ENCODE measurements at regions not wholly inside any gene's neighbourhood (a gene's known extent, or its start where the extent isn't known, plus 50 kb on each side); places are given as distances from the start of the nearest gene placed in this dataset.

DNA sequence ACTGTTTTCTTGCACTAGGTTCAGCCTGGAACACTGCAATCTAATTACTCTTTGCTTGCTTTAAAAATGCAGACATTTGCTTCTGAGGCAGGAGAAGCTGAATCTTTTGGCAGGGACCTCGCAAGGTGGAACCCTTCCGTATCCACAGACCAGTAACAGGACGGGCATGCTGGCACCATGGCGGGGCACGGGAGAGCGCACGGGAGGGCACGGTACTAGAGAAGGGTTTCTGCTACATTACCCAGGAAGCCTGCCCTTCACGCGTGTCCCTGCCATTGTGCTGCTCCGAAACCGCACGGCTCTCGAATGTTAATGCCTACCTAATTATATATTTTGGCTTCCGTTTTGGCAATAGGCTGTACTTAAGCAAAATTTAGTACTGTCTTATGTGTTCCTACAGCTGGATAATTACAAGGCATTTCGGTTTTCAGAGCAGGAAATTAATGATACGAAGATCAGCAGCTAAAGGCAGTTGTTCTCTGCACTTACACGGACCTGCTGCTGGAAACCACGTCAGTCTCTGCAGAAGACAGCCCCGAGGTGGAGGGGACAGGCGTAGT is 430.4 kb downstream of the IRS2 start:
- H3K4me3 ChIP-seq (ENCODE audit: low read depth, low read length): no peak overlapping the region
- H3K36me3 ChIP-seq (ENCODE audit: control insufficient read depth in 2 of 2, insufficient read depth in 1 of 2, low read length in 2 of 2): no peaks in the 10 kb centered on the region
- H3K9me3 ChIP-seq (ENCODE audit: control insufficient read depth, insufficient read depth, low read depth, low read length): no peaks in the 10 kb centered on the region
- POLR2A ChIA-PET: no interaction called here
- no peaks in the 10 kb centered on the region for H3K4me1 ChIP-seq (ENCODE audit: control insufficient read depth, insufficient read depth, low read length)
- no peak overlapping the region for H3K27ac ChIP-seq (ENCODE audit: extremely low read depth, low read depth, low read length)
- TF ChIP-seq ZNF138 (tag by site-specific recombination; IDR thresholded peaks at IDR 0.05; ENCODE audit: borderline replicate concordance) (no peak), ZFP3 (tag by site-specific recombination; IDR thresholded peaks at IDR 0.05; ENCODE audit: low read depth) (no peak), MEIS1 (CRISPR knock-in tag; IDR thresholded peaks at IDR 0.05; ENCODE audit: borderline replicate concordance) (no peak), ZNF121 (tag by site-specific recombination; IDR thresholded peaks at IDR 0.05) (no peak), ZNF169 (tag by site-specific recombination; IDR thresholded peaks at IDR 0.05) (no peak), ZNF610 (tag by site-specific recombination; IDR thresholded peaks at IDR 0.05; ENCODE audit: borderline replicate concordance) (no peak), GFI1B (tag by site-specific recombination; IDR thresholded peaks at IDR 0.05) (no peak), ZNF777 (tag by site-specific recombination; IDR thresholded peaks at IDR 0.05; ENCODE audit: borderline replicate concordance) (no peak), ZNF248 (tag by site-specific recombination; IDR thresholded peaks at IDR 0.05) (no peak), ZNF394 (tag by site-specific recombination; IDR thresholded peaks at IDR 0.05; ENCODE audit: borderline replicate concordance) (no peak), ZNF521 (tag by site-specific recombination; IDR thresholded peaks at IDR 0.05) (no peak), ZNF184 (tag by site-specific recombination; IDR thresholded peaks at IDR 0.05) (no peak), ZNF274 (IDR thresholded peaks at IDR 0.05; ENCODE audit: low read length) (no peak), ZNF274 (tag by site-specific recombination; IDR thresholded peaks at IDR 0.05; ENCODE audit: borderline replicate concordance) (no peak), ZNF239 (tag by site-specific recombination; IDR thresholded peaks at IDR 0.05) (no peak)
- TF ChIP-seq, protein P1, sequence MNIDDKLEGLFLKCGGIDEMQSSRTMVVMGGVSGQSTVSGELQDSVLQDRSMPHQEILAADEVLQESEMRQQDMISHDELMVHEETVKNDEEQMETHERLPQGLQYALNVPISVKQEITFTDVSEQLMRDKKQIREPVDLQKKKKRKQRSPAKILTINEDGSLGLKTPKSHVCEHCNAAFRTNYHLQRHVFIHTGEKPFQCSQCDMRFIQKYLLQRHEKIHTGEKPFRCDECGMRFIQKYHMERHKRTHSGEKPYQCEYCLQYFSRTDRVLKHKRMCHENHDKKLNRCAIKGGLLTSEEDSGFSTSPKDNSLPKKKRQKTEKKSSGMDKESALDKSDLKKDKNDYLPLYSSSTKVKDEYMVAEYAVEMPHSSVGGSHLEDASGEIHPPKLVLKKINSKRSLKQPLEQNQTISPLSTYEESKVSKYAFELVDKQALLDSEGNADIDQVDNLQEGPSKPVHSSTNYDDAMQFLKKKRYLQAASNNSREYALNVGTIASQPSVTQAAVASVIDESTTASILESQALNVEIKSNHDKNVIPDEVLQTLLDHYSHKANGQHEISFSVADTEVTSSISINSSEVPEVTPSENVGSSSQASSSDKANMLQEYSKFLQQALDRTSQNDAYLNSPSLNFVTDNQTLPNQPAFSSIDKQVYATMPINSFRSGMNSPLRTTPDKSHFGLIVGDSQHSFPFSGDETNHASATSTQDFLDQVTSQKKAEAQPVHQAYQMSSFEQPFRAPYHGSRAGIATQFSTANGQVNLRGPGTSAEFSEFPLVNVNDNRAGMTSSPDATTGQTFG (tag by site-specific recombination; IDR thresholded peaks at IDR 0.05; ENCODE audit: borderline replicate concordance): no peak
- TF ChIP-seq, protein P2, sequence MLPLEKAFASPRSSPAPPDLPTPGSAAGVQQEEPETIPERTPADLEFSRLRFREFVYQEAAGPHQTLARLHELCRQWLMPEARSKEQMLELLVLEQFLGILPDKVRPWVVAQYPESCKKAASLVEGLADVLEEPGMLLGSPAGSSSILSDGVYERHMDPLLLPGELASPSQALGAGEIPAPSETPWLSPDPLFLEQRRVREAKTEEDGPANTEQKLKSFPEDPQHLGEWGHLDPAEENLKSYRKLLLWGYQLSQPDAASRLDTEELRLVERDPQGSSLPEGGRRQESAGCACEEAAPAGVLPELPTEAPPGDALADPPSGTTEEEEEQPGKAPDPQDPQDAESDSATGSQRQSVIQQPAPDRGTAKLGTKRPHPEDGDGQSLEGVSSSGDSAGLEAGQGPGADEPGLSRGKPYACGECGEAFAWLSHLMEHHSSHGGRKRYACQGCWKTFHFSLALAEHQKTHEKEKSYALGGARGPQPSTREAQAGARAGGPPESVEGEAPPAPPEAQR (tag by site-specific recombination; IDR thresholded peaks at IDR 0.05): no peak
- TF ChIP-seq, protein P3, sequence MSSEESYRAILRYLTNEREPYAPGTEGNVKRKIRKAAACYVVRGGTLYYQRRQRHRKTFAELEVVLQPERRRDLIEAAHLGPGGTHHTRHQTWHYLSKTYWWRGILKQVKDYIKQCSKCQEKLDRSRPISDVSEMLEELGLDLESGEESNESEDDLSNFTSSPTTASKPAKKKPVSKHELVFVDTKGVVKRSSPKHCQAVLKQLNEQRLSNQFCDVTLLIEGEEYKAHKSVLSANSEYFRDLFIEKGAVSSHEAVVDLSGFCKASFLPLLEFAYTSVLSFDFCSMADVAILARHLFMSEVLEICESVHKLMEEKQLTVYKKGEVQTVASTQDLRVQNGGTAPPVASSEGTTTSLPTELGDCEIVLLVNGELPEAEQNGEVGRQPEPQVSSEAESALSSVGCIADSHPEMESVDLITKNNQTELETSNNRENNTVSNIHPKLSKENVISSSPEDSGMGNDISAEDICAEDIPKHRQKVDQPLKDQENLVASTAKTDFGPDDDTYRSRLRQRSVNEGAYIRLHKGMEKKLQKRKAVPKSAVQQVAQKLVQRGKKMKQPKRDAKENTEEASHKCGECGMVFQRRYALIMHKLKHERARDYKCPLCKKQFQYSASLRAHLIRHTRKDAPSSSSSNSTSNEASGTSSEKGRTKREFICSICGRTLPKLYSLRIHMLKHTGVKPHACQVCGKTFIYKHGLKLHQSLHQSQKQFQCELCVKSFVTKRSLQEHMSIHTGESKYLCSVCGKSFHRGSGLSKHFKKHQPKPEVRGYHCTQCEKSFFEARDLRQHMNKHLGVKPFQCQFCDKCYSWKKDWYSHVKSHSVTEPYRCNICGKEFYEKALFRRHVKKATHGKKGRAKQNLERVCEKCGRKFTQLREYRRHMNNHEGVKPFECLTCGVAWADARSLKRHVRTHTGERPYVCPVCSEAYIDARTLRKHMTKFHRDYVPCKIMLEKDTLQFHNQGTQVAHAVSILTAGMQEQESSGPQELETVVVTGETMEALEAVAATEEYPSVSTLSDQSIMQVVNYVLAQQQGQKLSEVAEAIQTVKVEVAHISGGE (tag by site-specific recombination; conservative IDR thresholded peaks at IDR 0.05; ENCODE audit: low read depth): no peak
- CTCF ChIA-PET: no interaction called here

DNA sequence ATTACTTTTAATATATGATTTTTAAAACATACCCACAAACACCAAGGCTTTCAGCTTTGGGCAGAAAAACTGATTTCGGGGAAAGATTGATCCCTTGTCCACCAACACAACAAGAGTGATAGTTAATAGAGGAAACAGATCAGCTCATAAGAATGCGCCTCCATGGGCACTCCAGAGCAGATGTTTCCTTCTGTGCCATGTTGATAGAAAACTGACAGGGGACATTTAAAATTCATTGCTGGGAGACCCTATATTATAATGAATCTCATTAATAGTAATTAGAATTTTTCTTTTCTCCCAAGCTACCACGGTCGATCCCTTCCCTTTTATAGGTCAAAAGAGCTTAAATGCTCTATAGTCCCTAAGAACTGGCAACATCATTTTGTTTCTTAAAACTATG is 431.2 kb downstream of the IRS2 start:
- no peaks in the 10 kb centered on the region for H3K9me3 ChIP-seq (ENCODE audit: control insufficient read depth, insufficient read depth, low read depth, low read length)
- H3K4me3 ChIP-seq (ENCODE audit: low read depth, low read length): no peak overlapping the region
- POLR2A ChIA-PET: no interaction called here
- CTCF ChIA-PET: no interaction called here
- no peaks in the 10 kb centered on the region for H3K36me3 ChIP-seq (ENCODE audit: control insufficient read depth in 2 of 2, insufficient read depth in 1 of 2, low read length in 2 of 2)
- H3K4me1 ChIP-seq (ENCODE audit: control insufficient read depth, insufficient read depth, low read length): no peaks in the 10 kb centered on the region
- no peak overlapping the region for H3K27ac ChIP-seq (ENCODE audit: extremely low read depth, low read depth, low read length)
- TF ChIP-seq ZNF248 (tag by site-specific recombination; IDR thresholded peaks at IDR 0.05) (no peak), ZSCAN23 (tag by site-specific recombination; IDR thresholded peaks at IDR 0.05) (no peak), ZNF324 (tag by site-specific recombination; IDR thresholded peaks at IDR 0.05) (no peak), ZNF792 (tag by site-specific recombination; IDR thresholded peaks at IDR 0.05) (no peak)
- TF ChIP-seq, protein P4, sequence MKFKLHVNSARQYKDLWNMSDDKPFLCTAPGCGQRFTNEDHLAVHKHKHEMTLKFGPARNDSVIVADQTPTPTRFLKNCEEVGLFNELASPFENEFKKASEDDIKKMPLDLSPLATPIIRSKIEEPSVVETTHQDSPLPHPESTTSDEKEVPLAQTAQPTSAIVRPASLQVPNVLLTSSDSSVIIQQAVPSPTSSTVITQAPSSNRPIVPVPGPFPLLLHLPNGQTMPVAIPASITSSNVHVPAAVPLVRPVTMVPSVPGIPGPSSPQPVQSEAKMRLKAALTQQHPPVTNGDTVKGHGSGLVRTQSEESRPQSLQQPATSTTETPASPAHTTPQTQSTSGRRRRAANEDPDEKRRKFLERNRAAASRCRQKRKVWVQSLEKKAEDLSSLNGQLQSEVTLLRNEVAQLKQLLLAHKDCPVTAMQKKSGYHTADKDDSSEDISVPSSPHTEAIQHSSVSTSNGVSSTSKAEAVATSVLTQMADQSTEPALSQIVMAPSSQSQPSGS (tag by site-specific recombination; IDR thresholded peaks at IDR 0.05; ENCODE audit: low read depth): no peak
- TF ChIP-seq, protein P5, sequence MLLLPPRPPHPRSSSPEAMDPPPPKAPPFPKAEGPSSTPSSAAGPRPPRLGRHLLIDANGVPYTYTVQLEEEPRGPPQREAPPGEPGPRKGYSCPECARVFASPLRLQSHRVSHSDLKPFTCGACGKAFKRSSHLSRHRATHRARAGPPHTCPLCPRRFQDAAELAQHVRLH (tag by site-specific recombination; IDR thresholded peaks at IDR 0.05): no peak
- TF ChIP-seq, protein P6, sequence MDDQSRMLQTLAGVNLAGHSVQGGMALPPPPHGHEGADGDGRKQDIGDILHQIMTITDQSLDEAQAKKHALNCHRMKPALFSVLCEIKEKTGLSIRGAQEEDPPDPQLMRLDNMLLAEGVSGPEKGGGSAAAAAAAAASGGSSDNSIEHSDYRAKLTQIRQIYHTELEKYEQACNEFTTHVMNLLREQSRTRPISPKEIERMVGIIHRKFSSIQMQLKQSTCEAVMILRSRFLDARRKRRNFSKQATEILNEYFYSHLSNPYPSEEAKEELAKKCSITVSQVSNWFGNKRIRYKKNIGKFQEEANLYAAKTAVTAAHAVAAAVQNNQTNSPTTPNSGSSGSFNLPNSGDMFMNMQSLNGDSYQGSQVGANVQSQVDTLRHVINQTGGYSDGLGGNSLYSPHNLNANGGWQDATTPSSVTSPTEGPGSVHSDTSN (CRISPR knock-in tag; IDR thresholded peaks at IDR 0.05): no peak
